Liver (tissue), 8 donors: ENCODE measurements at regions not wholly inside any gene's neighbourhood (a gene's known extent, or its start where the extent isn't known, plus 50 kb on each side); places are given as distances from the start of the nearest gene placed in this dataset.

ENCODE experiments used
- DNase-seq: peaks from one replicate; pipeline ENCODE4 v3.0.0-alpha.2; 2017; ENCODE audit warnings: low spot score
- H3K27ac ChIP-seq, 2 donors: one replicate each; pipeline ENCODE4 v1.7.0; 2013; ENCODE audit warnings: inconsistent platforms in 2 of 2, low read length in 2 of 2, control low read depth in 1 of 2, low read depth in 1 of 2, mild to moderate bottlenecking in 1 of 2
- H3K27me3 ChIP-seq, 4 donors: one replicate each; pipeline versions ENCODE4 v1.6.1 to v1.7.0; 2013; ENCODE audit warnings: low read length in 3 of 4, inconsistent platforms in 1 of 4, mild to moderate bottlenecking in 1 of 4, moderate library complexity in 1 of 4; ENCODE audit not compliant: control insufficient read depth in 4 of 4, insufficient read depth in 4 of 4
- H3K36me3 ChIP-seq, 4 donors: one replicate each; pipeline versions ENCODE4 v1.6.1 to v1.7.0; 2013; ENCODE audit warnings: low read length in 3 of 4, mild to moderate bottlenecking in 3 of 4, low read depth in 1 of 4, moderate library complexity in 1 of 4; ENCODE audit not compliant: control insufficient read depth in 4 of 4, insufficient read depth in 3 of 4
- H3K4me1 ChIP-seq, 4 donors: one replicate each; pipeline versions ENCODE4 v1.6.1 to v1.7.0; 2013; ENCODE audit warnings: low read length in 3 of 4, mild to moderate bottlenecking in 3 of 4, moderate library complexity in 1 of 4; ENCODE audit not compliant: control insufficient read depth in 4 of 4, insufficient read depth in 4 of 4
- H3K4me3 ChIP-seq, 3 donors: one replicate each; pipeline versions ENCODE4 v1.6.1 to v1.7.0; 2013; ENCODE audit warnings: low read length in 3 of 3, control low read depth in 1 of 3, low read depth in 1 of 3, mild to moderate bottlenecking in 1 of 3
- H3K9ac ChIP-seq, 2 donors: one replicate each; pipeline ENCODE4 v1.7.0; 2013; ENCODE audit warnings: low read length in 2 of 2, mild to moderate bottlenecking in 2 of 2, moderate library complexity in 2 of 2, control low read depth in 1 of 2, low read depth in 1 of 2
- H3K9me3 ChIP-seq, 4 donors: one replicate each; pipeline versions ENCODE4 v1.6.1 to v1.7.0; 2013; ENCODE audit warnings: low read length in 3 of 4; ENCODE audit not compliant: control insufficient read depth in 4 of 4
- EGR1 ChIP-seq, 2 donors: IDR thresholded peaks; 2 replicates each; pipeline ENCODE4 v1.6.1; 2016 to 2018; ENCODE audit warnings: antibody characterized with exemption in 2 of 2, low read depth in 2 of 2
- FOXA1 ChIP-seq: IDR thresholded peaks from 2 replicates; pipeline ENCODE4 v1.6.1; 2016; ENCODE audit warnings: antibody characterized with exemption
- FOXA2 ChIP-seq: IDR thresholded peaks from 2 replicates; pipeline ENCODE4 v1.6.1; 2016; ENCODE audit warnings: antibody characterized with exemption
- GABPA ChIP-seq, 2 donors: IDR thresholded peaks in 1 of 2; conservative IDR thresholded peaks in 1 of 2; 2 replicates each; pipeline ENCODE4 v1.6.1; 2016; ENCODE audit warnings: antibody characterized with exemption in 2 of 2, mild to moderate bottlenecking in 1 of 2, moderate library complexity in 1 of 2
- HNF4A ChIP-seq, 2 donors: conservative IDR thresholded peaks; 2 replicates each; pipeline ENCODE4 v1.6.1; 2016; ENCODE audit warnings: antibody characterized with exemption in 2 of 2, mild to moderate bottlenecking in 2 of 2
- HNF4G ChIP-seq: IDR thresholded peaks from 2 replicates; pipeline ENCODE4 v1.6.1; 2016; ENCODE audit warnings: antibody characterized with exemption
- JUND ChIP-seq, 2 donors: IDR thresholded peaks; 2 replicates each; pipeline ENCODE4 v1.6.1; 2016; ENCODE audit warnings: antibody characterized with exemption in 2 of 2
- NR2F2 ChIP-seq: IDR thresholded peaks from 2 replicates; pipeline ENCODE4 v1.6.1; 2016; ENCODE audit warnings: antibody characterized with exemption
- RAD21 ChIP-seq, 2 donors: IDR thresholded peaks; 2 replicates each; pipeline ENCODE4 v1.6.1; 2016; ENCODE audit warnings: antibody characterized with exemption in 2 of 2, mild to moderate bottlenecking in 2 of 2
- RXRA ChIP-seq, 2 donors: IDR thresholded peaks; 2 replicates each; pipeline ENCODE4 v1.6.1; 2017 to 2018; ENCODE audit warnings: antibody characterized with exemption in 2 of 2, mild to moderate bottlenecking in 1 of 2
- SP1 ChIP-seq: IDR thresholded peaks from 2 replicates; pipeline ENCODE4 v1.6.1; 2018; ENCODE audit warnings: antibody characterized with exemption, mild to moderate bottlenecking
- TAF1 ChIP-seq: conservative IDR thresholded peaks from 2 replicates; pipeline ENCODE4 v1.6.1; 2016; ENCODE audit warnings: antibody characterized with exemption, mild to moderate bottlenecking
- YY1 ChIP-seq: IDR thresholded peaks from 2 replicates; pipeline ENCODE4 v1.6.1; 2016; ENCODE audit warnings: antibody characterized with exemption, mild to moderate bottlenecking
- WGBS: extraction: QIAGEN DNeasy Blood & Tissue Kit; methylation state at CpG from one replicate; pipeline ENCODE4 v1.1.7; 2013; 5-methylcytosine and 5-hydroxymethylcytosine counted together
- TF ChIP-seq, protein P1 (sequence below): IDR thresholded peaks from 2 replicates; pipeline ENCODE4 v1.6.1; 2016; ENCODE audit warnings: antibody characterized with exemption, mild to moderate bottlenecking
- TF ChIP-seq, protein P2 (sequence below): fragments of 150-350 bp; IDR thresholded peaks from 2 replicates; pipeline ENCODE4 v1.5.1; 2017; ENCODE audit warnings: improper control_type of control experiment, low read depth, low read length; ENCODE audit not compliant: missing input control
- TF ChIP-seq, protein P3 (sequence below): IDR thresholded peaks from 2 replicates; pipeline ENCODE4 v1.6.1; 2016; ENCODE audit warnings: antibody characterized with exemption
- donor health status: healthy.
- donor health status: healthy.
- donor health status: healthy.
- donor health status: healthy.
- donor health status: healthy.

DNA sequence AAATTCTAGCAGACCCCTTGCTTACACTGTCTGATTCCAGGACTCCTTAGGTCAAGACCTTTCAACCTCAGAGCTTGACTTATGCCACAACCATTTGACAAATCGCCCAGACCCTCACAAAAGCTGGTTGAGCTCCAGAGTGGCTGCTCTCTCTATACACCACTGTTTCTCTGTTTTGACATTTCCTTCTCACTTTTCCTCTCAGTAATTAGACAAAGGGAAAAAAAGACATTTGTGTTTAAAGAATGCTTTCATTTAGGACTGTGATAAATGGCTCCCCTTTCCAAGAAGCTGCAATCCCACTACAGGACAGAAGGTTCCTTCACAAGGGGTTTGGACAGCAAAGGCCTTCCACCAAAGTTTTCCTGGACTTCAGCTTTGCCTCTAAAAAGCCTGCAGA is 601.3 kb downstream of the NR2F1-AS1 start:
- no peak overlapping the region for H3K4me3 ChIP-seq
- no peaks in the 10 kb centered on the region for H3K9me3 ChIP-seq
- DNase-seq = no peak
- WGBS = 39% methylated on average over 1 of the region's 1 CpG
- TF ChIP-seq HNF4G (no peak), TAF1 (no peak), RAD21 (IDR thresholded peaks at IDR 0.05) (no peak), YY1 (no peak)
- TF ChIP-seq, protein P1, sequence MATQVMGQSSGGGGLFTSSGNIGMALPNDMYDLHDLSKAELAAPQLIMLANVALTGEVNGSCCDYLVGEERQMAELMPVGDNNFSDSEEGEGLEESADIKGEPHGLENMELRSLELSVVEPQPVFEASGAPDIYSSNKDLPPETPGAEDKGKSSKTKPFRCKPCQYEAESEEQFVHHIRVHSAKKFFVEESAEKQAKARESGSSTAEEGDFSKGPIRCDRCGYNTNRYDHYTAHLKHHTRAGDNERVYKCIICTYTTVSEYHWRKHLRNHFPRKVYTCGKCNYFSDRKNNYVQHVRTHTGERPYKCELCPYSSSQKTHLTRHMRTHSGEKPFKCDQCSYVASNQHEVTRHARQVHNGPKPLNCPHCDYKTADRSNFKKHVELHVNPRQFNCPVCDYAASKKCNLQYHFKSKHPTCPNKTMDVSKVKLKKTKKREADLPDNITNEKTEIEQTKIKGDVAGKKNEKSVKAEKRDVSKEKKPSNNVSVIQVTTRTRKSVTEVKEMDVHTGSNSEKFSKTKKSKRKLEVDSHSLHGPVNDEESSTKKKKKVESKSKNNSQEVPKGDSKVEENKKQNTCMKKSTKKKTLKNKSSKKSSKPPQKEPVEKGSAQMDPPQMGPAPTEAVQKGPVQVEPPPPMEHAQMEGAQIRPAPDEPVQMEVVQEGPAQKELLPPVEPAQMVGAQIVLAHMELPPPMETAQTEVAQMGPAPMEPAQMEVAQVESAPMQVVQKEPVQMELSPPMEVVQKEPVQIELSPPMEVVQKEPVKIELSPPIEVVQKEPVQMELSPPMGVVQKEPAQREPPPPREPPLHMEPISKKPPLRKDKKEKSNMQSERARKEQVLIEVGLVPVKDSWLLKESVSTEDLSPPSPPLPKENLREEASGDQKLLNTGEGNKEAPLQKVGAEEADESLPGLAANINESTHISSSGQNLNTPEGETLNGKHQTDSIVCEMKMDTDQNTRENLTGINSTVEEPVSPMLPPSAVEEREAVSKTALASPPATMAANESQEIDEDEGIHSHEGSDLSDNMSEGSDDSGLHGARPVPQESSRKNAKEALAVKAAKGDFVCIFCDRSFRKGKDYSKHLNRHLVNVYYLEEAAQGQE = no peak
- TF ChIP-seq, protein P2, sequence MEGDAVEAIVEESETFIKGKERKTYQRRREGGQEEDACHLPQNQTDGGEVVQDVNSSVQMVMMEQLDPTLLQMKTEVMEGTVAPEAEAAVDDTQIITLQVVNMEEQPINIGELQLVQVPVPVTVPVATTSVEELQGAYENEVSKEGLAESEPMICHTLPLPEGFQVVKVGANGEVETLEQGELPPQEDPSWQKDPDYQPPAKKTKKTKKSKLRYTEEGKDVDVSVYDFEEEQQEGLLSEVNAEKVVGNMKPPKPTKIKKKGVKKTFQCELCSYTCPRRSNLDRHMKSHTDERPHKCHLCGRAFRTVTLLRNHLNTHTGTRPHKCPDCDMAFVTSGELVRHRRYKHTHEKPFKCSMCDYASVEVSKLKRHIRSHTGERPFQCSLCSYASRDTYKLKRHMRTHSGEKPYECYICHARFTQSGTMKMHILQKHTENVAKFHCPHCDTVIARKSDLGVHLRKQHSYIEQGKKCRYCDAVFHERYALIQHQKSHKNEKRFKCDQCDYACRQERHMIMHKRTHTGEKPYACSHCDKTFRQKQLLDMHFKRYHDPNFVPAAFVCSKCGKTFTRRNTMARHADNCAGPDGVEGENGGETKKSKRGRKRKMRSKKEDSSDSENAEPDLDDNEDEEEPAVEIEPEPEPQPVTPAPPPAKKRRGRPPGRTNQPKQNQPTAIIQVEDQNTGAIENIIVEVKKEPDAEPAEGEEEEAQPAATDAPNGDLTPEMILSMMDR = no peak
- H3K4me1 ChIP-seq = no peaks in the 10 kb centered on the region
- H3K27ac ChIP-seq = no peak overlapping the region
- H3K36me3 ChIP-seq = no peaks in the 10 kb centered on the region
- H3K27me3 ChIP-seq = no peaks in the 10 kb centered on the region
- no peak overlapping the region for H3K9ac ChIP-seq

DNA sequence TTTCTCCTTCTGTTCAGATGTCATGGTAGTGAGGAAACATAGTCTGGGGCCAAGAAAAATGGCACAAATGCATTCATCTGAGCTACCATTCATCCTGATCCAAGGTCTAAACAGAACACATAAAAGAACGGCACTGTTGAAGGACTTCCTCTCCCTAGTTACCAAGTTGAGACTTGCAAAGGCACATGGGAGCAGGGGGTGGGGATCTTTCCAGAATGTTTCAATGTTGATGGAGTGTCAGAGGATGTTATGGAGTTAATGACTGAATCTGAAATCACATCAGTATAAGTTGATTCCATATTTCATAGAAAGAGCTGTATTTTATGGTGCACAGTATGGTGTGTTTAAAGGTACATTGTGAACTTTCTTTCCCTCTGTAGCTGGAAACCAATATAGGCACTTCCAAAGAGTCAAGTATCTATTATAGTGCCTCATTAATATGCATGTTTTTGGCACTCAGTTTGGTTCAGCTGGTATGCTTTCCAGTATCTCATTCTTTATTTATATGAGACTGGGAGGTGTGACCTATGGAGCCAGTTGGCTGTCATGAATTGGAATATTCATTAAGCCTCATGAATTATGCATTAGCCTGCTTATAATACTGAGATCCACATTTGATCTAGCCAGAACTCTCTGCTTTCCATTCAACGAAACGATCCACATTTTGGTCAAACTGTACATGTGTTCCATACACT is 603.0 kb downstream of the NR2F1-AS1 start:
- no peak for TF ChIP-seq FOXA1
- no peak for TF ChIP-seq GABPA (IDR thresholded peaks at IDR 0.05 in 1 of 2, conservative IDR thresholded peaks at IDR 0.05 in 1 of 2)
- no peak for TF ChIP-seq SP1
- TF ChIP-seq YY1 = no peak
- TF ChIP-seq RAD21 (IDR thresholded peaks at IDR 0.05) = no peak
- TF ChIP-seq, protein P3, sequence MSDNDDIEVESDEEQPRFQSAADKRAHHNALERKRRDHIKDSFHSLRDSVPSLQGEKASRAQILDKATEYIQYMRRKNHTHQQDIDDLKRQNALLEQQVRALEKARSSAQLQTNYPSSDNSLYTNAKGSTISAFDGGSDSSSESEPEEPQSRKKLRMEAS = no peak
- no peak for TF ChIP-seq HNF4A (conservative IDR thresholded peaks at IDR 0.05)
- no peak for TF ChIP-seq TAF1
- TF ChIP-seq EGR1 (IDR thresholded peaks at IDR 0.05; ENCODE audit: low read depth in 2 of 2) = no peak
- no peak for TF ChIP-seq JUND (IDR thresholded peaks at IDR 0.05)
- no peaks in the 10 kb centered on the region for H3K27me3 ChIP-seq
- H3K9ac ChIP-seq = no peak overlapping the region
- H3K4me1 ChIP-seq = no peaks in the 10 kb centered on the region
- DNase-seq = no peak
- WGBS = 93% methylated on average over 3 of the region's 3 CpGs
- H3K27ac ChIP-seq = no peak overlapping the region
- no peaks in the 10 kb centered on the region for H3K9me3 ChIP-seq
- H3K36me3 ChIP-seq = no peaks in the 10 kb centered on the region
- H3K4me3 ChIP-seq = no peak overlapping the region

DNA sequence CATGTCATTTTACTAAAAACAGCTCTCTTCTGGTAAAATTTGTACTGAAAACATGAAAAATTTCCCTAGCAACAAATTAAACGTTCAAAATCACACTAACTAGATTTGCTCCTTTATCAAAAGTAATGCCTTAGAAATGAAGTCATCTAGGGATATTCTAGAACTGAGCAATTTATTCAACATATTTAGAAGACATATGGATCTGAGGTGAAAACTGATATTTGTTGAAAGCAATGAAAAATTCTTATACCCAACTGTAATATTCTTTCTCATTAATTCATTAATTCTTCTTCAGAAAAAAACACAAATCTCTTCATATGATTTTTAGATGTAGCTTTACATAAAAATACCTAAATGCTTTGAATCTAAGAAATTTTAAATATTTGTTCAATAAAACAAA is 604.9 kb downstream of the NR2F1-AS1 start:
- TF ChIP-seq, protein P3 = no peak
- TF ChIP-seq FOXA2 = no peak
- TF ChIP-seq TAF1 = no peak
- TF ChIP-seq NR2F2 = no peak
- TF ChIP-seq EGR1 (IDR thresholded peaks at IDR 0.05; ENCODE audit: low read depth in 2 of 2) = no peak
- TF ChIP-seq RXRA (IDR thresholded peaks at IDR 0.05) = no peak
- no peak for TF ChIP-seq JUND (IDR thresholded peaks at IDR 0.05)
- no peak for TF ChIP-seq GABPA (IDR thresholded peaks at IDR 0.05 in 1 of 2, conservative IDR thresholded peaks at IDR 0.05 in 1 of 2)
- TF ChIP-seq YY1 = no peak
- TF ChIP-seq SP1 = no peak
- TF ChIP-seq HNF4A (conservative IDR thresholded peaks at IDR 0.05) = no peak
- TF ChIP-seq, protein P1 = no peak
- no peaks in the 10 kb centered on the region for H3K36me3 ChIP-seq
- no peaks in the 10 kb centered on the region for H3K27me3 ChIP-seq

More for the DNA sequence above, 604.9 kb downstream of the NR2F1-AS1 start:
- Histone ChIP-seq H3K4me1 (no peaks in the 10 kb centered on the region), H3K27ac (no peak overlapping the region), H3K9me3 (no peaks in the 10 kb centered on the region), H3K4me3 (no peak overlapping the region), H3K9ac (no peak overlapping the region)
- no peak for DNase-seq
- WGBS = 75% methylated on average over 1 of the region's 1 CpG
